ENCODE measurements at regions not wholly inside any gene's neighbourhood (a gene's known extent, or its start where the extent isn't known, plus 50 kb on each side); places are given as distances from the start of the nearest gene placed in this dataset.

DNA sequence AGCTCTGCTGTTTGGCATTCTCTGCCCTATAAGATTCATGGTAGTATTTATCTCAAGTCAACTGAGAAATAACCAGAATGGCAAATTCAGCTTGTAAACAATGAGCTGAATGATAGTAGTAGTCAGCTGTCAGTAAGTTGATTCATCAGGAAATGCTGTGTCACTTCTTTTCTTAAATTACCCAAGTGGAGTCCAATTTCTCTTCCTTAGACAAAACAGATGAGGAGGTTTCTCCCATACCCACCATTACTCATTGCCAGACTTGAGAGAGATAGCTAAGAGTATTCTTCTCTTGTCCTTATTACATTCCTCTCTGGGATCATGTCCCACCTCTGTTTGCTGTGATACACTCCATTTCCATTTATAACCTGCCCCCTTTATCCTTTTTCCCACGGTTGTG, 159.8 kb upstream of the STEAP1 start:
- no peak for TF ChIP-seq CTCF (IDR thresholded peaks at IDR 0.05)
- TF ChIP-seq POLR2A (IDR thresholded peaks at IDR 0.05): no peak

Measured in right lobe of liver (tissue), 4 donors.